Fibroblast of upper back skin (primary cell): ENCODE measurements at regions not wholly inside any gene's neighbourhood (a gene's known extent, or its start where the extent isn't known, plus 50 kb on each side); places are given as distances from the start of the nearest gene placed in this dataset.

Source experiments
- DNase-seq: peaks from one replicate; pipeline ENCODE4 v3.0.0-alpha.2; 2013

- DNase-seq, result no peak
These were observed 719.2 kb downstream of the MED13L start for GRCh38 chr12:115558281-115558680.

- DNase-seq, result no peak
These were observed 723.9 kb downstream of the MED13L start for GRCh38 chr12:115553622-115554021.

- no peak for DNase-seq
These were observed 734.2 kb downstream of the MED13L start for GRCh38 chr12:115543269-115543668.

- no peak for DNase-seq
These were observed 734.8 kb downstream of the MED13L start for GRCh38 chr12:115542656-115543055.

- peak; percentile 66 for DNase-seq
These were observed 735.5 kb downstream of the MED13L start for GRCh38 chr12:115541891-115542421.

- peak; percentile 28 for DNase-seq
These were observed 749.0 kb downstream of the MED13L start for GRCh38 chr12:115528466-115528865.

GRCh38 chr12:115521771-115522409 lies 755.6 kb downstream of the MED13L start:
- DNase-seq, result no peak

- no peak for DNase-seq
These were observed 757.6 kb downstream of the MED13L start for GRCh38 chr12:115519887-115520286.

GRCh38 chr12:115519359-115519758 lies 758.1 kb downstream of the MED13L start:
- DNase-seq, result no peak

- DNase-seq, result no peak
These were observed 759.6 kb downstream of the MED13L start for GRCh38 chr12:115517913-115518312.

- DNase-seq, result no peak
These were observed 765.3 kb downstream of the MED13L start for GRCh38 chr12:115511986-115512711.

- DNase-seq, result no peak
These were observed 766.2 kb downstream of the MED13L start for GRCh38 chr12:115511305-115511704.

GRCh38 chr12:115508990-115509389 lies 768.5 kb downstream of the MED13L start:
- no peak for DNase-seq

- no peak for DNase-seq
These were observed 769.4 kb downstream of the MED13L start for GRCh38 chr12:115507951-115508722.

- DNase-seq, result no peak
These were observed 770.0 kb downstream of the MED13L start for GRCh38 chr12:115507560-115507889.

GRCh38 chr12:115506822-115507559 lies 770.5 kb downstream of the MED13L start:
- no peak for DNase-seq

GRCh38 chr12:115504306-115505290 lies 772.9 kb downstream of the MED13L start:
- peak; percentile 17 for DNase-seq

- no peak for DNase-seq
These were observed 776.6 kb downstream of the MED13L start for GRCh38 chr12:115500872-115501271.

GRCh38 chr12:115495300-115495699 lies 782.2 kb downstream of the MED13L start:
- DNase-seq, result no peak

GRCh38 chr12:115492553-115492952 lies 784.9 kb downstream of the MED13L start:
- no peak for DNase-seq

GRCh38 chr12:115491511-115492250 lies 785.8 kb downstream of the MED13L start:
- no peak for DNase-seq
